H9 (cell line): ENCODE measurements at regions not wholly inside any gene's neighbourhood (a gene's known extent, or its start where the extent isn't known, plus 50 kb on each side); places are given as distances from the start of the nearest gene placed in this dataset.

Experiments
- DNase-seq: peaks from one replicate; pipeline ENCODE4 v3.0.0-alpha.2; 2017
- H2AFZ ChIP-seq: one replicate; pipeline ENCODE4 v1.6.1; 2013; ENCODE audit warnings: mild to moderate bottlenecking, low read length, control low read depth, moderate library complexity
- H2AK5ac ChIP-seq: 2 replicates; pipeline ENCODE4 v1.6.1; 2013; ENCODE audit warnings: low read length, control low read depth, mixed read lengths; ENCODE audit not compliant: insufficient read length
- H2BK120ac ChIP-seq: one replicate; pipeline ENCODE4 v1.6.1; 2013; ENCODE audit warnings: low read depth, mild to moderate bottlenecking, low read length, control low read depth, inconsistent platforms; ENCODE audit not compliant: poor library complexity, severe bottlenecking
- H2BK12ac ChIP-seq: 2 replicates; pipeline ENCODE4 v1.6.1; 2013; ENCODE audit warnings: low read length, control low read depth, mixed read lengths, low read depth; ENCODE audit not compliant: insufficient read length
- H2BK15ac ChIP-seq: 2 replicates; pipeline ENCODE4 v1.6.1; 2013; ENCODE audit warnings: low read depth, low read length, control low read depth
- H2BK20ac ChIP-seq: one replicate; pipeline ENCODE4 v1.6.1; 2013; ENCODE audit warnings: low read depth, mild to moderate bottlenecking, low read length, control low read depth, inconsistent platforms; ENCODE audit not compliant: poor library complexity, severe bottlenecking
- H2BK5ac ChIP-seq: 2 replicates; pipeline ENCODE4 v1.6.1; 2013; ENCODE audit warnings: low read length, control low read depth, mixed read lengths; ENCODE audit not compliant: insufficient read length
- H3K14ac ChIP-seq: 2 replicates; pipeline ENCODE4 v1.6.1; 2013; ENCODE audit warnings: low read length, control low read depth; ENCODE audit not compliant: insufficient read depth
- H3K18ac ChIP-seq: 2 replicates; pipeline ENCODE4 v1.6.1; 2013; ENCODE audit warnings: low read depth, mild to moderate bottlenecking, mixed read lengths, low read length, control low read depth; ENCODE audit not compliant: insufficient read length
- H3K23ac ChIP-seq: 2 replicates; pipeline ENCODE4 v1.6.1; 2013; ENCODE audit warnings: low read length, control low read depth, mixed read lengths, low read depth; ENCODE audit not compliant: insufficient read length
- H3K23me2 ChIP-seq: 2 replicates; pipeline ENCODE4 v1.6.1; 2013; ENCODE audit warnings: low read depth, mild to moderate bottlenecking, mixed read lengths, low read length, control low read depth; ENCODE audit not compliant: insufficient read length, poor library complexity, severe bottlenecking
- H3K27ac ChIP-seq: 2 replicates; pipeline ENCODE4 v1.5.1; 2013; ENCODE audit warnings: low read length, control low read depth, mixed read lengths, low read depth; ENCODE audit not compliant: insufficient read length
- H3K27me3 ChIP-seq: 2 replicates; pipeline ENCODE4 v1.6.1; 2013; ENCODE audit warnings: low read length, control low read depth, inconsistent platforms; ENCODE audit not compliant: insufficient read depth
- H3K4ac ChIP-seq: 2 replicates; pipeline ENCODE4 v1.6.1; 2013; ENCODE audit warnings: low read depth, mild to moderate bottlenecking, control low read depth, inconsistent platforms, low read length, moderate library complexity
- H3K4me1 ChIP-seq: 2 replicates; pipeline ENCODE4 v1.6.1; 2013; ENCODE audit warnings: low read length, control low read depth, inconsistent platforms; ENCODE audit not compliant: insufficient read depth
- H3K4me2 ChIP-seq: 2 replicates; pipeline ENCODE4 v1.6.1; 2013; ENCODE audit warnings: low read length, control low read depth, mixed read lengths; ENCODE audit not compliant: insufficient read length, insufficient read depth
- H3K56ac ChIP-seq: 2 replicates; pipeline ENCODE4 v1.6.1; 2013; ENCODE audit warnings: low read depth, mild to moderate bottlenecking, mixed read lengths, low read length, control low read depth; ENCODE audit not compliant: insufficient read length
- H3K79me1 ChIP-seq: 2 replicates; pipeline ENCODE4 v1.6.1; 2013; ENCODE audit warnings: low read depth, mild to moderate bottlenecking, moderate library complexity, low read length, control low read depth, inconsistent platforms; ENCODE audit not compliant: insufficient read depth, poor library complexity, severe bottlenecking
- H3K79me2 ChIP-seq: 2 replicates; pipeline ENCODE4 v1.6.1; 2013; ENCODE audit warnings: low read length, control low read depth, inconsistent platforms; ENCODE audit not compliant: insufficient read depth
- H3K9ac ChIP-seq: 2 replicates; pipeline ENCODE4 v1.6.1; 2013; ENCODE audit warnings: low read length, control low read depth, mixed read lengths; ENCODE audit not compliant: insufficient read length; ENCODE audit errors: extremely low read depth
- H3K9me3 ChIP-seq: one replicate; pipeline ENCODE4 v1.6.1; 2013; ENCODE audit warnings: low read depth, low read length, inconsistent platforms; ENCODE audit not compliant: control insufficient read depth
- H3T11ph ChIP-seq: one replicate; pipeline ENCODE4 v1.6.1; 2013; ENCODE audit warnings: mild to moderate bottlenecking, low read length, control low read depth, inconsistent platforms
- H4K20me1 ChIP-seq: one replicate; pipeline ENCODE4 v1.6.1; 2013; ENCODE audit not compliant: control insufficient read depth, insufficient read length, insufficient read depth
- H4K5ac ChIP-seq: 2 replicates; pipeline ENCODE4 v1.6.1; 2013; ENCODE audit warnings: low read depth, mild to moderate bottlenecking, mixed read lengths, low read length, control low read depth; ENCODE audit not compliant: insufficient read length
- H4K8ac ChIP-seq: replicated peaks from 2 replicates; pipeline ENCODE4 v1.6.1; 2013; ENCODE audit warnings: low read length, control low read depth, mixed read lengths, low read depth; ENCODE audit not compliant: insufficient read length
- H4K91ac ChIP-seq: 2 replicates; pipeline ENCODE4 v1.6.1; 2013; ENCODE audit warnings: low read depth, mild to moderate bottlenecking, moderate library complexity, mixed read lengths, low read length, control low read depth; ENCODE audit not compliant: insufficient read length
- H3K27ac Mint-ChIP-seq, 3 experiments: 2 replicates in 2 of 3; 3 replicates in 1 of 3; pipeline ENCODE4 v1.8.0; 2020 to 2021; ENCODE audit warnings: mixed read lengths in 3 of 3, mild to moderate bottlenecking in 1 of 3, moderate library complexity in 1 of 3
- H3K27me3 Mint-ChIP-seq: 2 replicates; pipeline ENCODE4 v1.8.0; 2021; ENCODE audit warnings: low read depth, mild to moderate bottlenecking, moderate library complexity, mixed read lengths
- H3K36me3 Mint-ChIP-seq, 3 experiments: 2 replicates in 2 of 3; 3 replicates in 1 of 3; pipeline ENCODE4 v1.8.0; 2020 to 2021; ENCODE audit warnings: low read depth in 3 of 3, mixed read lengths in 3 of 3; ENCODE audit not compliant: insufficient read depth in 1 of 3
- H3K4me1 Mint-ChIP-seq, 2 experiments: 2 replicates each; pipeline ENCODE4 v1.8.0; 2020; ENCODE audit warnings: mixed read lengths in 2 of 2
- H3K4me3 Mint-ChIP-seq, 2 experiments: 2 replicates in 1 of 2; 3 replicates in 1 of 2; pipeline ENCODE4 v1.8.0; 2020 to 2021; ENCODE audit warnings: mild to moderate bottlenecking in 2 of 2, mixed read lengths in 2 of 2, moderate library complexity in 1 of 2
- H3K9me3 Mint-ChIP-seq, 2 experiments: 2 replicates in 1 of 2; 3 replicates in 1 of 2; pipeline ENCODE4 v1.8.0; 2020; ENCODE audit warnings: mild to moderate bottlenecking in 2 of 2, mixed read lengths in 2 of 2, moderate library complexity in 1 of 2
- CTCF ChIP-seq: fragments of 200-600 bp; sonication (generic); conservative IDR thresholded peaks from 3 replicates; pipeline ENCODE4 v1.8.0; 2021; ENCODE audit warnings: antibody characterized with exemption, mild to moderate bottlenecking
- WGBS: extraction: QIAGEN DNeasy Blood & Tissue Kit; methylation state at CpG from one replicate; pipeline ENCODE4 v1.1.7; 2013; ENCODE audit warnings: missing lambda C conversion rate, low lambda C conversion rate, mixed read lengths; ENCODE audit not compliant: insufficient read length; ENCODE audit errors: extremely low coverage; 5-methylcytosine and 5-hydroxymethylcytosine counted together

- Mint-ChIP-seq H3K27ac (no peak overlapping the region), H3K4me3 (no peak overlapping the region), H3K27me3 (peaks cover 11% of the 10 kb centered on the region), H3K4me1 (no peaks in the 10 kb centered on the region), H3K9me3 (no peaks in the 10 kb centered on the region; a peak in 1 of 5 replicates), H3K36me3 (no peaks in the 10 kb centered on the region)
- Histone ChIP-seq H3K27ac (no peak overlapping the region), H3K18ac (no peak overlapping the region), H3K4ac (no peak overlapping the region), H4K8ac (no peak overlapping the region), H3K79me2 (no peaks in the 10 kb centered on the region), H2BK12ac (no peak overlapping the region), H3K14ac (no peak overlapping the region), H3K79me1 (no peaks in the 10 kb centered on the region), H2BK20ac (no peak overlapping the region), H3K23ac (no peak overlapping the region), H3K4me2 (no peak overlapping the region), H3K9ac (no peak overlapping the region), H2BK120ac (no peak overlapping the region), H2AFZ (no peak overlapping the region), H2AK5ac (no peak overlapping the region), H3K9me3 (no peaks in the 10 kb centered on the region), H3K23me2 (no peaks in the 10 kb centered on the region), H2BK5ac (no peak overlapping the region), H3K4me1 (no peaks in the 10 kb centered on the region), H4K5ac (no peak overlapping the region), H4K91ac (no peak overlapping the region), H3K56ac (no peak overlapping the region), H2BK15ac (no peak overlapping the region), H3T11ph (no peak overlapping the region), H4K20me1 (no peaks in the 10 kb centered on the region), H3K27me3 (no peaks in the 10 kb centered on the region)
- no peak for TF ChIP-seq CTCF
- WGBS = no CpG with 5 or more reads among the region's 2 CpGs
- no peak for DNase-seq
These were observed 120.7 kb upstream of the AGAP1 start for GRCh38 chr2:235373171-235373570.
